ENCODE measurements at regions not wholly inside any gene's neighbourhood (a gene's known extent, or its start where the extent isn't known, plus 50 kb on each side); places are given as distances from the start of the nearest gene placed in this dataset.

- intact Hi-C loops (cut with micrococcal nuclease; ENCODE audit: unreplicated experiment): no loop called here
- TF ChIP-seq CTCF (conservative IDR thresholded peaks at IDR 0.05; ENCODE audit: low read depth, low read length) (no peak), EZH2 (IDR thresholded peaks at IDR 0.05; ENCODE audit: borderline replicate concordance, low read depth, low read length, poor library complexity, severe bottlenecking) (no peak)
- no TSS peak for BruUV-seq (replicated peaks)
- peaks cover 30% of the 10 kb centered on the region for H3K27me3 ChIP-seq (replicated peaks; ENCODE audit: insufficient read depth, low read depth, low read length, poor library complexity)
- peak; percentile 67 for DNase-seq (ENCODE audit: low spot score)
- no peak overlapping the region for H3K27ac ChIP-seq (ENCODE audit: low read depth, low read length, poor library complexity, severe bottlenecking)
- H3K4me1 ChIP-seq (ENCODE audit: insufficient read depth, low read length, poor library complexity, severe bottlenecking): no peaks in the 10 kb centered on the region
- H3K36me3 ChIP-seq (ENCODE audit: insufficient read depth, low read length, poor library complexity, severe bottlenecking): no peaks in the 10 kb centered on the region
- CTCF ChIA-PET: no interaction called here
- H3K4me3 ChIP-seq (ENCODE audit: low read depth, low read length, poor library complexity, severe bottlenecking): no peak overlapping the region
- POLR2A ChIA-PET (ENCODE audit: low non-redundant PET): no interaction called here
- no peaks in the 10 kb centered on the region for H3K9me3 ChIP-seq (ENCODE audit: low read depth, low read length, poor library complexity, severe bottlenecking)
Measured at GRCh38 chr3:14319654-14320182, 82.7 kb upstream of the SLC6A6 start.

GRCh38 chr3:14320219-14320618, 82.2 kb upstream of the SLC6A6 start:
- intact Hi-C loops (cut with micrococcal nuclease; ENCODE audit: unreplicated experiment): no loop called here
- CTCF ChIA-PET: no interaction called here
- POLR2A ChIA-PET (ENCODE audit: low non-redundant PET): no interaction called here

GRCh38 chr3:14322001-14322400, 80.4 kb upstream of the SLC6A6 start:
- no peaks in the 10 kb centered on the region for H3K4me1 ChIP-seq (ENCODE audit: insufficient read depth, low read length, poor library complexity, severe bottlenecking)
- CTCF ChIA-PET: no interaction called here
- POLR2A ChIA-PET (ENCODE audit: low non-redundant PET): no interaction called here
- H3K27me3 ChIP-seq (replicated peaks; ENCODE audit: insufficient read depth, low read depth, low read length, poor library complexity): peaks cover 14% of the 10 kb centered on the region
- H3K9me3 ChIP-seq (ENCODE audit: low read depth, low read length, poor library complexity, severe bottlenecking): no peaks in the 10 kb centered on the region
- no peak for TF ChIP-seq EZH2 (IDR thresholded peaks at IDR 0.05; ENCODE audit: borderline replicate concordance, low read depth, low read length, poor library complexity, severe bottlenecking)
- H3K36me3 ChIP-seq (ENCODE audit: insufficient read depth, low read length, poor library complexity, severe bottlenecking): no peaks in the 10 kb centered on the region
- intact Hi-C loops (cut with micrococcal nuclease; ENCODE audit: unreplicated experiment): no loop called here
- H3K27ac ChIP-seq (ENCODE audit: low read depth, low read length, poor library complexity, severe bottlenecking): no peak overlapping the region
- no peak for DNase-seq (ENCODE audit: low spot score)
- BruUV-seq (replicated peaks): no TSS peak
- no peak overlapping the region for H3K4me3 ChIP-seq (ENCODE audit: low read depth, low read length, poor library complexity, severe bottlenecking)

More at GRCh38 chr3:14320219-14320618, 82.2 kb upstream of the SLC6A6 start:
- no peak for DNase-seq (ENCODE audit: low spot score)
- H3K4me1 ChIP-seq (ENCODE audit: insufficient read depth, low read length, poor library complexity, severe bottlenecking): no peaks in the 10 kb centered on the region
- H3K36me3 ChIP-seq (ENCODE audit: insufficient read depth, low read length, poor library complexity, severe bottlenecking): no peaks in the 10 kb centered on the region
- no peak overlapping the region for H3K27ac ChIP-seq (ENCODE audit: low read depth, low read length, poor library complexity, severe bottlenecking)
- H3K4me3 ChIP-seq (ENCODE audit: low read depth, low read length, poor library complexity, severe bottlenecking): no peak overlapping the region
- peaks cover 25% of the 10 kb centered on the region for H3K27me3 ChIP-seq (replicated peaks; ENCODE audit: insufficient read depth, low read depth, low read length, poor library complexity)
- no peak for TF ChIP-seq EZH2 (IDR thresholded peaks at IDR 0.05; ENCODE audit: borderline replicate concordance, low read depth, low read length, poor library complexity, severe bottlenecking)
- TF ChIP-seq CTCF (conservative IDR thresholded peaks at IDR 0.05; ENCODE audit: low read depth, low read length): no peak
- no peaks in the 10 kb centered on the region for H3K9me3 ChIP-seq (ENCODE audit: low read depth, low read length, poor library complexity, severe bottlenecking)
- no TSS peak for BruUV-seq (replicated peaks)

- Histone ChIP-seq H3K9me3 (ENCODE audit: low read depth, low read length, poor library complexity, severe bottlenecking) (no peaks in the 10 kb centered on the region), H3K4me1 (ENCODE audit: insufficient read depth, low read length, poor library complexity, severe bottlenecking) (no peaks in the 10 kb centered on the region), H3K27me3 (replicated peaks; ENCODE audit: insufficient read depth, low read depth, low read length, poor library complexity) (peaks cover 7% of the 10 kb centered on the region), H3K4me3 (ENCODE audit: low read depth, low read length, poor library complexity, severe bottlenecking) (no peak overlapping the region), H3K27ac (ENCODE audit: low read depth, low read length, poor library complexity, severe bottlenecking) (no peak overlapping the region), H3K36me3 (ENCODE audit: insufficient read depth, low read length, poor library complexity, severe bottlenecking) (no peaks in the 10 kb centered on the region)
- TF ChIP-seq CTCF (conservative IDR thresholded peaks at IDR 0.05; ENCODE audit: low read depth, low read length) (no peak), EZH2 (IDR thresholded peaks at IDR 0.05; ENCODE audit: borderline replicate concordance, low read depth, low read length, poor library complexity, severe bottlenecking) (no peak)
- CTCF ChIA-PET: no interaction called here
- DNase-seq (ENCODE audit: low spot score): no peak
- POLR2A ChIA-PET (ENCODE audit: low non-redundant PET): no interaction called here
- intact Hi-C loops (cut with micrococcal nuclease; ENCODE audit: unreplicated experiment): no loop called here
- no TSS peak for BruUV-seq (replicated peaks)
Measured at GRCh38 chr3:14322667-14323295, 79.6 kb upstream of the SLC6A6 start.

All from A673 (cell line).